ENCODE measurements at regions not wholly inside any gene's neighbourhood (a gene's known extent, or its start where the extent isn't known, plus 50 kb on each side); places are given as distances from the start of the nearest gene placed in this dataset.

DNA sequence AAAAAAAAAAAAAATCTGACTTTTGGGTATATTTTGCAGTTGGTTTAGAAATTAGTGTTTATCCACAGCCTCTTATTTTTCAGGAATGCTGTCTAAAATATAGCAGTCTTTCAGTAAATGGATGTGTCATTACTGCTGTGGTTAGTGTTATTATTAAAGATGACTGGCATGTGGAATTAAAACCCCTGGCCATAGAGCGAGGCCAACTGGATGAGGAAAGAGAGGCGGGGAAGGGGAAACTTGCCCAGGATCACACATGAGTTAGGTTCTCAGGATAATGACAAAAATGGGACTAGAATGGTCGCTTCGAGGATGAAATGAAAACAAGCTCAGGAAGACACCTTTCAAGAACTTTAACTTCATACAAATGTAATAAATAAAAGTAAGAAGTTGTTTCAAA is 57.4 kb upstream of the APCDD1 start:
- no peak for TF ChIP-seq CTCF (IDR thresholded peaks at IDR 0.05; ENCODE audit: insufficient read depth, missing control alignments)
- DNase-seq (ENCODE audit: insufficient read length, low spot score), result no peak
- no peak for FAIRE-seq

GRCh38 chr18:10398571-10398970 is 55.9 kb upstream of the APCDD1 start:
- TF ChIP-seq CTCF (IDR thresholded peaks at IDR 0.05; ENCODE audit: insufficient read depth, missing control alignments), result no peak
- FAIRE-seq (no peak), DNase-seq (ENCODE audit: insufficient read length, low spot score) (no peak)

DNA sequence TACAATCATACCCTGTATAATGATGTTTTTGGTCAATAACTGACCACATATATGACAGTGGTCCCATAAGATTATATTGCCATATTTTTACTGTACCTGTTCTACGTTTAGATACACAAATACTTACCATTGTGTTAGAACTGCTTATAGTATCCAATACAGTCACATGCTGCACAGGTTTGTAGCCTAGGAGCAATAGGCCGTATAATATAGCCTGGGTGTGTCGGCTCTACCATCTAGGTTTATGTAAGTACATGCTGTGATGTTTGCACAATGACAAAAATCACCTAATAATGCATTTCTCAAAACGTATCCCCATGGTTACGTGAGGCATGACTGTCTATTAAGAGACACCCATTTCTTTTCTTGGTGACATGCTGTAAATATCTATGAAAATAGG is 55.0 kb upstream of the APCDD1 start:
- TF ChIP-seq CTCF (IDR thresholded peaks at IDR 0.05; ENCODE audit: insufficient read depth, missing control alignments), result no peak
- DNase-seq (ENCODE audit: insufficient read length, low spot score), result no peak
- no peak for FAIRE-seq

GRCh38 chr18:10400534-10401307 is 53.7 kb upstream of the APCDD1 start:
- no peak for FAIRE-seq
- TF ChIP-seq CTCF (IDR thresholded peaks at IDR 0.05; ENCODE audit: insufficient read depth, missing control alignments), result no peak

DNA sequence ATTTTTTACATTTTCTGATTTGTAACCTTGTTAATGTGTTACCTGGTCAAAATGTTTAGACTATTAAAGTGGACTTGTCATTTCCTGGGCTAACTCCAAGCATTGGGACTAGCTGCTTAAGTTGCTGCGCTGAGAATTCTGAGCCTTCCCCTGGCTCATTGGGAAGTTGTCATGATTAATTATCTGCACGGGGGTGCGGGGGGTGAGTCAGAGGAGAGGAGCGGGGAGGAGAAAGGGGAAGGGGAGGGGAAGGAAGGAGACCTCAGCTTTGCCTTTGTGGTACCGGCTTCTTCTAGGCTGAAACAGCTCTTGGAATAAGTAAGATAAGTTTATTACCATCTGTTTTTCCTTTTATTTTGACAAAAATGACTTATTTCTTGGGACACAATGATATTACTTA is 52.9 kb upstream of the APCDD1 start:
- no peak for DNase-seq (ENCODE audit: insufficient read length, low spot score)
- no peak for FAIRE-seq
- no peak for TF ChIP-seq CTCF (IDR thresholded peaks at IDR 0.05; ENCODE audit: insufficient read depth, missing control alignments)

More at GRCh38 chr18:10400534-10401307, 53.7 kb upstream of the APCDD1 start:
- no peak for DNase-seq (ENCODE audit: insufficient read length, low spot score)

DNA sequence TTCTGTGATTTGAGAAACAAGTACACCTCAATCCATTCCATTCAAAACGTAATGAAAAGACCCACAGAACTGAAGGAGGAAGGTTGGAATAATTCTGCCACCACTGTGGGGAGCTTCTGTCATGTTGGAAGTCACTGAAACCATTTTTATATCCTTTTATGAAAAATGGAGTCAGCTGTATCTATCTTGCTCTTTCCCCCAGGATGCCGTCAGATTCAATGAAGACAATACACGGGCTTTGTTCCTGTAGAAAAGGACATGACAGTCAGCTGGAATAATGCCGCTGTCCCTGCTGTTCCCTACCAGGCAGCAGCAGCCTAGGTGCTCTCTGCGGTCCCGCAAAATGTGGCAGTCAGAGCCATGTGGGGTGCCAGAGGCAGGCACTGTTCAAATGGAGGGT is 52.5 kb upstream of the APCDD1 start:
- DNase-seq (ENCODE audit: insufficient read length, low spot score), result no peak
- no peak for FAIRE-seq
- no peak for TF ChIP-seq CTCF (IDR thresholded peaks at IDR 0.05; ENCODE audit: insufficient read depth, missing control alignments)

DNA sequence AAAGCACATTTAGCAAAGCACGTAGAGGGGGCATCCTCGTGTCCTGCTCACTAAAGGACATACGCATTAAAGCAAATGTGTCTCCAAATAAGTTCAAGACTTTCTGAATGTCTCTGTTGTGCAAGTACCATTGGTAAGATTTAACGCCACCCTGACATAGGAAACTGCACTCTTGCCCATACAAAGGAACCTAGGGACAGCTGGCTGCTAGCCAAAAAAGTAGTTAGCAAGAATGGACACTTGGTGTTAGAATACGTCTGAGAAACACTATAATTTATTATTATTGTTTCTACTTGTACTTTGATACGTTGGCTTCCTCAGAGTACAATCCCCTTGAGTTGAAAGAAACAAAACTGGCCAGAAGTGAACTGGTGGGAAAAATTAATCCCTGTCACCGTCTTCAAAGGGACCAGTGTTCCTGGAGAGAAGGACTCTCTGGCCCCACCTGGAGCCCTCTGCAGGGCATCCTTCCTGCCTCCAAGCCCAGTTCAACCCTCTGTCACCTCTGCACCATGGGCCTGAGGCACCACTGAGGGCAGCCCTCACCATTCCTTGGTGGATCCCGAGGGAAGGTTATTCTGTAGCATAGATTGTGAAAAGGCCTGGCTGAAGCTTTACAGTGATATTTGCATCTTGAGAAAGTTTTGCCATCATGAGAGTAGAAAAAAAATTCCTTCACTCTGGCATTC is 51.4 kb upstream of the APCDD1 start:
- FAIRE-seq, result no peak
- no peak for DNase-seq (ENCODE audit: insufficient read length, low spot score)
- TF ChIP-seq CTCF (IDR thresholded peaks at IDR 0.05; ENCODE audit: insufficient read depth, missing control alignments), result no peak

All from D721Med (cell line).